ENCODE measurements at regions not wholly inside any gene's neighbourhood (a gene's known extent, or its start where the extent isn't known, plus 50 kb on each side); places are given as distances from the start of the nearest gene placed in this dataset.

DNA sequence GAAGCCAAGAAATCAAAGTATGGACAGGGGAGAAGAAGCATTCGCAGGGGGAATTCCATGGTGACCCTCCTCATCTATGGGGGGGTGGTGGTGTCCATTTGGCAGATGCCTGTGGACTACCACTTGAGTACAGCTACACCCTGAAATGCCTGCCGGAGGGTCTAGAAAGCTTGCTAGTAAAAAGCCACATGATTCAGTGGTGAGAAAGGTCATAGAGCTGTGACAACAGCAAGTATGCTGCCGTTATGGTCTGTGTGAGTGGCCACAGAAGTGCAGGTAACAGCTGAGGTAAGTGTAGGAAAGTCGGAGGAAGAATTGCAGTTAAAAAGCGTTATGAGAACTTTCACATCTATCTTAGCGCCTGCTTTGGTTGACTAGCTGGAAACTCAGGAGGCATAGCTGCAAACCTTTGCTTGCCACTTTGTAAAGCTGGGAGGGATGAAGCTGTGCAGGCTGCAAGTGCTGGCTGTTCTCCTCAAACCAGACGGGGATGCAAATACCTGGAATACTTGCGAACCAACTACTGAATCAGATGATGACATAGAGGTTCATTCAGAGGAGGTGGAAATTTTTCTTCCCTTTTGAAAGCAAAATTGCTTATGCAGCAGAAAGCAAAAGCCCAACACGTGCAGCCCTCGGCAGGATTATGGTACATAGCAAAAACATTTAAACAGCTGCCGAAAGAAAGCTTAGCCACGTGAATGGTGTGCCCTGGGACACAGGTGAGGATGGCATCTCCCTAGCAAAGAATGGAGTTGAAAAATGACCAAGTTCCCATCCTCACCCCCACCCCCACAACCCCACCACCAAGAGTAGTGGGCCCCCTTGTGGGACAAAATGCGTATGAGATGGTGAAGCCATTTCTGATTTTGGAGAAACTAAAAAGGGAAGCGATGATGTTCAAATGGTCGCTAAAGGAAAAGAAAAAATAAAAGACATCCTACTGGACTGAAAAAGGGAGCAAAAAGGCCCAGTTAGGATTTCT lies 287.0 kb downstream of the RERGL start:
- no peak for DNase-seq

DNA sequence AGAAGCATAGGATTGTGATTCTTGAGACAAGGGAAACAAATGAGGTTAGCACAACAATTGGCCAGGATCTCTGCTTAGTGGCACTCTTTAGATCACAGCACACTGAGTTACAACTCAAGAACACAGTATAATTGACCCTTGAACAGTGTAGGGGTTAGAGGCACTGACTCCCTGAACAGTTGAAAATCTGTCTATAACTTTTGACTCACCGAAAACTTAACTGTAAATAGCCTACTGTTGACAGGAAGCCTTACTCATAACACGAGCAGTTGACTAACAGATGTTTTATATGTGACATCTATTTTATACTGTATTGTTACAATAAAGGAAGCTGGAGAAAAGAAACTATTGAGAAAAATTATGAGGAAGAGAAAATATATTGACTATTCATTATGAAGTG lies 296.1 kb downstream of the RERGL start:
- DNase-seq = no peak

DNA sequence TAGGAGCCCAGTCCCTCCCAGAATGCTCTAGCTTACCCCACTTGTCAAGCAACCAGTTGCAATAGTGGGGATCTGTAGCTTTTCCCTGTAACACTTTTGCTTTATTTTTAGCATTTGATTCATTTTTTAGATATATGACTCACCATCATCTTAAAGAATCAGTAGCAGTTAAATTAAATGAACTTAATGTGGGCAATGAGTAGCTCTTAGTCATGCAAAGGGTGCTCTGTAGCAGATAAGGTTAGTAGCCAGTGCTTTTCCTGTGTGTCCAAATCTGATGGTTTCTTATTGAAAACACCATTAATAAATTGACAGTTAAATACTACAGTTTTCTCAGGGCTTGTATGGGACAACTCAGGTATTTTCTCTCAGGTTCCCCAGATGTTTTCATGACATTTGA lies 311.8 kb downstream of the RERGL start:
- DNase-seq = no peak

DNA sequence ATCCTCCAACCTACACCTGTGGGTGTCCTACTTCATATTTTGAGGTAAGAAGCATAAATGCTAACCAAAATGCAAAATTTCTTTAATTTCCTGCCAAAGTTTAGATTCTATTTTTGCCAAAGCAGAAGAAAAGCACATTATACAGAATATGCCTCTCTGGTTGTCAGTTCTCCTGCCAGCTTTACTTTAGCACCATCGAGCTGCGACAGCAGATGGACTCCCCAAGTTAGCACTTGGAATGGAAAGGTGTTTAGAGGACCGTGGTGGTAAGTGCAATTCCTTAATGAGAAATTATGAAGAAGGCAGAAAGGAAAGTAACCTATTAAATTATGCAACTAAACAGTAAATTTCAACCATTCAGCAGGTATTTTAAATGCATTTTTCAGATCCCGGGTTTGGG lies 326.6 kb downstream of the RERGL start:
- no peak for DNase-seq

DNA sequence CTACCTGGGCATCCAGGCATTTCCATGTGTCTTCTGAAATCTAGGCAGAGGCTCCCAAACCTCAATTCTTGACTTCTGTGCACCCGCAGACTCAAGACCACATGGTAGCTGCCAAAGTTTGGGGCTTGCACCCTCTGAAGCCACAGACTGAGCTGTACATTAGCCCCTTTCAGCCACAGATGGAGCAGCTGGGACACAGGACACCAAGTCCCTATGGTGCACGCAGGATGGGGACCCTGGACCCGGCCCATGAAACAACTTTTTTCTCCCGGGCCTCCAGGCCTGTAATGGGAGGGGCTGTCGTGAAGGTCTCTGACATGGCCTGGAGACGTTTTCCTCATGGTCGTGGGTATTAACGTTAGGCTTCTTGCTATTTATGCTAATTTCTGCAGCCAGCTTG lies 330.0 kb downstream of the RERGL start:
- DNase-seq = no peak
